PC-9 (cell line): ENCODE measurements at regions not wholly inside any gene's neighbourhood (a gene's known extent, or its start where the extent isn't known, plus 50 kb on each side); places are given as distances from the start of the nearest gene placed in this dataset.
"Not testable (repeated sequence)": the region's sequence is repeated elsewhere in the genome, so short reads cannot be mapped to it uniquely, and the experiment has no call there.

Experiments used
- BruUV-seq: library from RNA; stranded (reverse); fragments of 400-500 nt; replicated peaks from 2 replicates; lab custom pipeline; 2021; lab: Mats Ljungman, UMichigan
- CTCF ChIA-PET: fragments of 300-600 bp; sonication (Branson Sonifier 250); formaldehyde crosslinking; loops from one replicate; lab custom pipeline; 2022; ENCODE audit warnings: antibody characterized with exemption; lab: Charles Lee
- POLR2A ChIA-PET: fragments of 300-600 bp; sonication (Branson Sonifier 250); formaldehyde crosslinking; loops from one replicate; lab custom pipeline; 2022; ENCODE audit warnings: antibody characterized with exemption; ENCODE audit not compliant: unreplicated experiment; lab: Charles Lee
- DNase-seq, 2 experiments: peaks; one replicate each; pipeline versions ENCODE4 v3.0.0 to v3.0.0-alpha.2; 2015 to 2022; ENCODE audit warnings: mixed read lengths in 1 of 2
- H2AFZ ChIP-seq: fragments of 200-600 bp; sonication (generic); 2 replicates; pipeline ENCODE4 v1.8.1; 2017; ENCODE audit warnings: antibody characterized with exemption
- H3F3A ChIP-seq: fragments of 200-600 bp; sonication (generic); 2 replicates; pipeline ENCODE4 v1.8.1; 2017; ENCODE audit warnings: antibody characterized with exemption, mild to moderate bottlenecking, low read depth; ENCODE audit not compliant: insufficient read depth
- H3K27ac ChIP-seq: fragments of 200-600 bp; sonication (generic); 2 replicates; pipeline ENCODE4 v1.6.1; 2016; ENCODE audit warnings: mixed run types
- H3K27me3 ChIP-seq: fragments of 200-600 bp; sonication (generic); 2 replicates; pipeline ENCODE4 v1.6.1; 2016; ENCODE audit warnings: low read depth, mixed run types; ENCODE audit not compliant: insufficient read depth
- H3K36me3 ChIP-seq: fragments of 200-600 bp; sonication (generic); 2 replicates; pipeline ENCODE4 v1.6.1; 2016; ENCODE audit warnings: low read depth, mixed run types
- H3K4me1 ChIP-seq: fragments of 200-600 bp; sonication (generic); replicated peaks from 2 replicates; pipeline ENCODE4 v1.6.1; 2016; ENCODE audit warnings: mixed run types; ENCODE audit not compliant: insufficient read depth
- H3K4me2 ChIP-seq: fragments of 200-600 bp; sonication (generic); 2 replicates; pipeline ENCODE4 v1.6.1; 2017; ENCODE audit warnings: mixed run types
- H3K4me3 ChIP-seq: fragments of 200-600 bp; sonication (generic); 2 replicates; pipeline ENCODE4 v1.6.1; 2016; ENCODE audit warnings: mixed run types
- H3K79me2 ChIP-seq: fragments of 200-600 bp; sonication (generic); 2 replicates; pipeline ENCODE4 v1.6.1; 2017; ENCODE audit warnings: low read depth, mixed run types
- H3K9me2 ChIP-seq: fragments of 200-600 bp; sonication (generic); 2 replicates; pipeline ENCODE4 v1.8.1; 2017; ENCODE audit warnings: mild to moderate bottlenecking; ENCODE audit not compliant: insufficient read depth
- H3K9me3 ChIP-seq: fragments of 200-600 bp; sonication (generic); 2 replicates; pipeline ENCODE4 v1.8.1; 2016; ENCODE audit warnings: low read depth; ENCODE audit not compliant: insufficient read depth
- H4K20me1 ChIP-seq: fragments of 200-600 bp; sonication (generic); 2 replicates; pipeline ENCODE4 v1.8.1; 2017; ENCODE audit not compliant: insufficient read depth
- EZH2 ChIP-seq: fragments of 200-600 bp; sonication (generic); IDR thresholded peaks from 2 replicates; pipeline ENCODE4 v1.8.0; 2017; ENCODE audit warnings: antibody characterized with exemption, low read depth
- intact Hi-C: fragments of 100-400 bp; cut with micrococcal nuclease; formaldehyde crosslinking; loops from one replicate; pipeline ENCODE4 v1.10.0; 2022; ENCODE audit not compliant: unreplicated experiment
- TF ChIP-seq, protein P1 (sequence below): fragments of 200-600 bp; sonication (generic); conservative IDR thresholded peaks from 2 replicates; pipeline ENCODE4 v1.6.1; 2017; ENCODE audit warnings: mixed run types, antibody characterized with exemption, mild to moderate bottlenecking, moderate library complexity

DNA sequence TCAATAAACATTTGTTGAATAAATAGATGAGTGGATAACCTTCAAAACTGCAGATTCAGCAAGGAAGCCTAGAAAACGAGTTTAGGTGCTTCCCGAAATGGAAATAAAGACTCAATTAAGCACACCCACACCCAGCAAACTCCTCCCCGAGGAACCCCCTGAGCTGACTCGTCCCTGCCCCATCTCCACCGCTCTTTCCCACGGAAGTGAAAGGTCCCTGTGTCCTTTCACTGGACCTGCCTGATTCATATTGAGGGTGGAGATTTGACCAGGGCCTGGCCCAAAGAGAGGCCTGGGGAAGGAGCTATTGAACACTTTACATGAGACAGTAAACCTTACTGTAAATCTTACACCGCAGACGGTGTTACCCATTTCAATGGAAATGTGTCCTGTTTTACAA is 129.1 kb downstream of the CPZ start:
- CTCF ChIA-PET: no interaction called here

DNA sequence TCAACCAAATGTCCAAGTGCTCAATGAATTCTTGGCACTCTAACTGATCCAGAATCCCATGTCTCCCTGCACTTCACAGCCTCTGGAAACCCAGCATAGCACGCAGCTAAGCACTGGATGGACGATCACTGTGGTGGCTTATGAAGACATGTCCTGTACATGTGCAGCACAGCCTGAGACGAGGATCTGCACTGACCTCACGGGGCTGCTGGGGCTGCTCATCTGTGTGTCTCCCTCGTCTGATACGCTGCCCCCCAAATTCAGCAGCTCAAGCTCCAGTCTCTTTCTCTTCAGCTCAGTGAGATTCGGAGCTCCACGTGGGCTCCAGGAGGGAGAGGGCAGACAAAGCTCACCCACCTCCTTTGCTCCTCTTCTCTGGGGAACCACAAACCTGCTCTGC is 126.9 kb downstream of the CPZ start:
- ChIA-PET CTCF (no interaction called here), POLR2A (no interaction called here)
- no peak overlapping the region for H3K4me3 ChIP-seq
- H3K4me2 ChIP-seq: no peak overlapping the region
- BruUV-seq: no TSS peak
- H3K4me1 ChIP-seq: no peaks in the 10 kb centered on the region
- TF ChIP-seq EZH2: no peak
- TF ChIP-seq, protein P1, sequence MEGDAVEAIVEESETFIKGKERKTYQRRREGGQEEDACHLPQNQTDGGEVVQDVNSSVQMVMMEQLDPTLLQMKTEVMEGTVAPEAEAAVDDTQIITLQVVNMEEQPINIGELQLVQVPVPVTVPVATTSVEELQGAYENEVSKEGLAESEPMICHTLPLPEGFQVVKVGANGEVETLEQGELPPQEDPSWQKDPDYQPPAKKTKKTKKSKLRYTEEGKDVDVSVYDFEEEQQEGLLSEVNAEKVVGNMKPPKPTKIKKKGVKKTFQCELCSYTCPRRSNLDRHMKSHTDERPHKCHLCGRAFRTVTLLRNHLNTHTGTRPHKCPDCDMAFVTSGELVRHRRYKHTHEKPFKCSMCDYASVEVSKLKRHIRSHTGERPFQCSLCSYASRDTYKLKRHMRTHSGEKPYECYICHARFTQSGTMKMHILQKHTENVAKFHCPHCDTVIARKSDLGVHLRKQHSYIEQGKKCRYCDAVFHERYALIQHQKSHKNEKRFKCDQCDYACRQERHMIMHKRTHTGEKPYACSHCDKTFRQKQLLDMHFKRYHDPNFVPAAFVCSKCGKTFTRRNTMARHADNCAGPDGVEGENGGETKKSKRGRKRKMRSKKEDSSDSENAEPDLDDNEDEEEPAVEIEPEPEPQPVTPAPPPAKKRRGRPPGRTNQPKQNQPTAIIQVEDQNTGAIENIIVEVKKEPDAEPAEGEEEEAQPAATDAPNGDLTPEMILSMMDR: no peak
- no peaks in the 10 kb centered on the region for H3F3A ChIP-seq
- H3K36me3 ChIP-seq: no peaks in the 10 kb centered on the region
- intact Hi-C loops: no loop called here
- H3K9me3 ChIP-seq: no peaks in the 10 kb centered on the region
- no peak for DNase-seq
- no peaks in the 10 kb centered on the region for H4K20me1 ChIP-seq
- no peaks in the 10 kb centered on the region for H3K79me2 ChIP-seq
- H3K27ac ChIP-seq: no peak overlapping the region
- H3K27me3 ChIP-seq: peaks cover 46% of the 10 kb centered on the region
- no peaks in the 10 kb centered on the region; the same call in 1 of the 2 replicates for H3K9me2 ChIP-seq
- H2AFZ ChIP-seq: no peak overlapping the region

More for the DNA sequence above, 129.1 kb downstream of the CPZ start:
- Histone ChIP-seq H3K79me2 (no peaks in the 10 kb centered on the region), H3K9me2 (no peaks in the 10 kb centered on the region; the same call in 1 of the 2 replicates), H3F3A (no peaks in the 10 kb centered on the region), H3K4me1 (no peaks in the 10 kb centered on the region), H2AFZ (no peak overlapping the region), H3K36me3 (no peaks in the 10 kb centered on the region), H4K20me1 (no peaks in the 10 kb centered on the region), H3K9me3 (no peaks in the 10 kb centered on the region), H3K27me3 (peaks cover 62% of the 10 kb centered on the region), H3K4me3 (no peak overlapping the region), H3K27ac (no peak overlapping the region), H3K4me2 (no peak overlapping the region)
- TF ChIP-seq, protein P1: no peak
- TF ChIP-seq EZH2: no peak
- no peak for DNase-seq
- BruUV-seq: no TSS peak
- POLR2A ChIA-PET: no interaction called here
- intact Hi-C loops: no loop called here

GRCh38 chr4:8717470-8717869 is 124.9 kb downstream of the CPZ start:
- intact Hi-C loops, BruUV-seq, POLR2A ChIA-PET: not testable (repeated sequence)

GRCh38 chr4:8710946-8711345 is 118.4 kb downstream of the CPZ start:
- no peaks in the 10 kb centered on the region for H4K20me1 ChIP-seq
- H3K27me3 ChIP-seq: peaks cover 65% of the 10 kb centered on the region
- no peak overlapping the region for H2AFZ ChIP-seq
- no peaks in the 10 kb centered on the region for H3F3A ChIP-seq
- H3K4me2 ChIP-seq: no peak overlapping the region
- H3K9me2 ChIP-seq: no peaks in the 10 kb centered on the region
- no peaks in the 10 kb centered on the region for H3K79me2 ChIP-seq
- DNase-seq: no peak
- TF ChIP-seq EZH2: no peak
- TF ChIP-seq, protein P1: no peak
- H3K9me3 ChIP-seq: no peaks in the 10 kb centered on the region
- no peak overlapping the region for H3K4me3 ChIP-seq
- ChIA-PET CTCF (no interaction called here), POLR2A (no interaction called here)
- intact Hi-C loops: no loop called here
- H3K36me3 ChIP-seq: no peaks in the 10 kb centered on the region
- no peak overlapping the region for H3K27ac ChIP-seq
- no TSS peak for BruUV-seq
- H3K4me1 ChIP-seq: no peaks in the 10 kb centered on the region

More at GRCh38 chr4:8717470-8717869, 124.9 kb downstream of the CPZ start:
- H3K4me3 ChIP-seq, H3K9me2 ChIP-seq, H4K20me1 ChIP-seq, H3K9me3 ChIP-seq, CTCF ChIA-PET, H3K79me2 ChIP-seq, H2AFZ ChIP-seq, H3K4me1 ChIP-seq, H3K36me3 ChIP-seq, H3F3A ChIP-seq, H3K4me2 ChIP-seq, DNase-seq, H3K27ac ChIP-seq: not testable (repeated sequence)
- peaks cover 36% of the 10 kb centered on the region for H3K27me3 ChIP-seq
